D721Med (cell line): ENCODE measurements at regions not wholly inside any gene's neighbourhood (a gene's known extent, or its start where the extent isn't known, plus 50 kb on each side); places are given as distances from the start of the nearest gene placed in this dataset.

Experiments
- DNase-seq: peaks from one replicate; pipeline ENCODE4 v3.0.0; 2011; ENCODE audit warnings: low spot score; ENCODE audit not compliant: insufficient read length
- FAIRE-seq: peaks from 2 replicates; lab custom pipeline; 2011; peaks lifted over from hg19 to GRCh38; lab: Jason Lieb, UNC
- CTCF ChIP-seq: IDR thresholded peaks from 2 replicates; pipeline ENCODE4 v1.5.1; 2012; ENCODE audit warnings: mild to moderate bottlenecking, control low read depth; ENCODE audit not compliant: insufficient read depth; ENCODE audit errors: missing control alignments

GRCh38 chr6:77172578-77172977, 290.7 kb downstream of the HTR1B start:
- TF ChIP-seq CTCF: no peak
- DNase-seq: no peak
- no peak for FAIRE-seq

DNA sequence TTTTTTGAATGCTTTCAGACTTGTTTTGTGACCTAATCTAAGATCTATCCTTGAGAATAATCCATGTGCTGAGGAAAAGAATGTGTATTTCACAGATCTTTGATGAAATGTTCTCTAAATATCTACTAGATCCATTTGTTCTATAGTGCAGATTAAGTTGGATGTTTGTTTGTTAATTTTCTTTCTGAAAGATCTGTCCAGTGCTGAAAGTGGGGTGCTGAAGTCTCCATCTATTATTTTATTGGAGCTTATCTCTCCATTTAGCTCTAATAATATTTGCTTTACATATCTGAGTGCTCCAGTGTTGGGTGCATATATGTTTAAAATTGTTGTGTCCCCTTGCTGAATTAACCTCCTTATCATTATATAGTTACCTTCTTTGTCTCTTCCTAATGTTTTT, 303.6 kb downstream of the HTR1B start:
- DNase-seq: no peak
- TF ChIP-seq CTCF: no peak

DNA sequence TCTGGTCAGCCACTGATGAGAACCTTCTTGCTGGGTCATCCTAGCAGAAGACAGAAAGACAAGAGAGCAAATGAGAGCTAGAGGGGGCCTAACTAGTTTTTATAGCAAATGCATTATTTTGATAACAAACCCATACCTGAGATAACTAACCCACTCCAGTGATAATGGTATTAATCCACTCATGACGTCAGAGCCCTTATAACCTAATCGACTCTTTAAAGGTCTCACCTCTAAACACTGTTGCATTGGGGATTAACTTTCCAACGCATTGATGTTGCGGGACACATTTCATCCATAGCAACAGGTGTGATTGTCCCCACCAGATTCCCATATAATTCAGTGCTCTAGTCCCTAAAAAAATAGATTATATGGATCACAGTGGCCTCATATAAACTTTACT, 312.1 kb downstream of the HTR1B start:
- FAIRE-seq: no peak
- DNase-seq: no peak
- no peak for TF ChIP-seq CTCF

More for the DNA sequence above, 303.6 kb downstream of the HTR1B start:
- no peak for FAIRE-seq

GRCh38 chr6:77150736-77151135, 312.6 kb downstream of the HTR1B start:
- FAIRE-seq: no peak
- no peak for TF ChIP-seq CTCF

GRCh38 chr6:77145244-77145643, 318.0 kb downstream of the HTR1B start:
- DNase-seq (no peak), FAIRE-seq (no peak)
- TF ChIP-seq CTCF: no peak

More at GRCh38 chr6:77150736-77151135, 312.6 kb downstream of the HTR1B start:
- no peak for DNase-seq

DNA sequence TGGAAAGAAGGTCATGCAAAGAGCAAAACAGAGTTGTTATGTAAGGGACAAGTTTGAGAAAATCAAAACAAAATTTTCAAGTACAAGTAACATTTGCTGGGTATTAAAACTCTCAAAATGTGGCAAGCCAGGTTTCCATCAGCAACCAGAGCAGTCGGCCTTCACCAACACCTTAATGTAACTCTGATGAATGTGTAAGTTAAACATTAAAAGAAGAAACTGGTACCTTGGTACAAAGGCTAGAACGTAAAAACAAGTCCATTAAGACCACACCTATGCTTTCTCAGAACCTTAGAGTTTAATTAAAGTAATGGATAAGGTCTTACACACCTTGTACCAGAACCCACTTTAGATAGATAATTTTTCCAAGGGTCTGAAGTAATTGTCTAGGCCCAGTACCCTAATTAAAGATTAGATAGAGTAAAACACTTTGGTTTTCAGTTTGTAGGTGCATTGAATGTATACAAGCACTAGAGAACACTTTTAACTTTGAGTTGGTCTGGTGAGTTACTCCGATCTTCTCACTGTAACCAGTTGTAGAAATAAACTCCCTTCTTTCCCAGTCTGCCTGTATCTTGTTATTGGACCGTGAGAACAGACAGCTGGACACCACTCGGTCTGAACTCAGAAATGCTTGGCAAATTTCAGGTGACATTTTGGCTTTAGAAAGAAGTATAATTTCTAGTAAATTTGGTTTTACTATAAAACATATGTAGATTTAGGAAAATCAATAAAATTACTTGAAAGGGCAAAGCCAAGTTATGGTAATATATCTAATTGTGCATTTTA, 319.4 kb downstream of the HTR1B start:
- no peak for TF ChIP-seq CTCF
- no peak for FAIRE-seq
- DNase-seq: no peak

DNA sequence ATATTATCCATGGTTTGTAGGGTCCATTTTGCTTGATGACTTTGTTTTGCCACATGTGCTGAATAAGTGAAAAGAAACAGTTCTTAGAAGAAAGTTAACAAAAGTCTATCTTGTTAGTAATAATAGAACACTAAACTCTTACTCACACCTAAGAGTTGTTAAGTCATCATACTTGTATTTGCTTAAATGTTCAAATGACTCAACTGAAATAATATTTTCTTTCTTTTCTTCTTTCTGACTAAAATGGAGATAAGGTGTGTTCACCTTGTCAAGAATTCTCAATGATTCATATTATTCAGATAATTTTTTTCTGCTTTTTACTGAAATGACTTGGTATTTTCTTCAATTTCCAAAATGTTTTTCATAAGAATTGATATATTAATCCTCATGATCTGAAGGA, 327.2 kb downstream of the HTR1B start:
- no peak for FAIRE-seq
- TF ChIP-seq CTCF: no peak
- DNase-seq: no peak
